Activated T-cell treated with anti-CD3 and anti-CD28 coated beads for 4 hours (primary cell): ENCODE measurements at regions not wholly inside any gene's neighbourhood (a gene's known extent, or its start where the extent isn't known, plus 50 kb on each side); places are given as distances from the start of the nearest gene placed in this dataset.
"Not testable (repeated sequence)": the region's sequence is repeated elsewhere in the genome, so short reads cannot be mapped to it uniquely, and the experiment has no call there.

Source experiments
- DNase-seq: peaks from one replicate; pipeline ENCODE4 v3.0.0-alpha.2; 2020

GRCh38 chr12:76292891-76293290 lies 55.3 kb downstream of the BBS10 start:
- DNase-seq: not testable (repeated sequence)

GRCh38 chr12:76292305-76292704 lies 55.9 kb downstream of the BBS10 start:
- DNase-seq: not testable (repeated sequence)

GRCh38 chr12:76290963-76291859 lies 57.0 kb downstream of the BBS10 start:
- DNase-seq: no peak

GRCh38 chr12:76288218-76288617 lies 60.0 kb downstream of the BBS10 start:
- no peak for DNase-seq

- DNase-seq: no peak
Observed at GRCh38 chr12:76284816-76285750, 63.1 kb downstream of the BBS10 start.

- DNase-seq: no peak
Observed at GRCh38 chr12:76282744-76283143, 65.5 kb downstream of the BBS10 start.

- DNase-seq: no peak
Observed at GRCh38 chr12:76277480-76277879, 70.7 kb downstream of the BBS10 start.

GRCh38 chr12:76276499-76277151 lies 71.6 kb downstream of the BBS10 start:
- no peak for DNase-seq

GRCh38 chr12:76275511-76276093 lies 72.6 kb downstream of the BBS10 start:
- DNase-seq: no peak

- DNase-seq: no peak
Observed at GRCh38 chr12:76274420-76275083, 73.7 kb downstream of the BBS10 start.

- no peak for DNase-seq
Observed at GRCh38 chr12:76272287-76272686, 75.9 kb downstream of the BBS10 start.

- no peak for DNase-seq
Observed at GRCh38 chr12:76270657-76271358, 77.4 kb downstream of the BBS10 start.

- no peak for DNase-seq
Observed at GRCh38 chr12:76268267-76268666, 79.9 kb downstream of the BBS10 start.

GRCh38 chr12:76266797-76267196 lies 81.4 kb downstream of the BBS10 start:
- DNase-seq: no peak

- no peak for DNase-seq
Observed at GRCh38 chr12:76265424-76266180, 82.6 kb downstream of the BBS10 start.

- no peak for DNase-seq
Observed at GRCh38 chr12:76264611-76265012, 83.6 kb downstream of the BBS10 start.

GRCh38 chr12:76263696-76264095 lies 84.5 kb downstream of the BBS10 start:
- DNase-seq: no peak

GRCh38 chr12:76260390-76260748 lies 87.8 kb downstream of the BBS10 start:
- no peak for DNase-seq

GRCh38 chr12:76259660-76260389 lies 88.4 kb downstream of the BBS10 start:
- DNase-seq: no peak

- DNase-seq: no peak
Observed at GRCh38 chr12:76259106-76259505, 89.1 kb downstream of the BBS10 start.
